BLaER1 treated with 17β-estradiol and CSF1 and Interleukin-3, amounts not matched to agents 10 nM and 100 nM (cell line): ENCODE measurements at regions not wholly inside any gene's neighbourhood (a gene's known extent, or its start where the extent isn't known, plus 50 kb on each side); places are given as distances from the start of the nearest gene placed in this dataset.
A peak's percentile ranks its signal among the peaks of the same experiment; 100 is the strongest.

ENCODE experiments used
- H3K27ac ChIP-seq, 11 experiments: shearing (Covaris generic); formaldehyde crosslinking; 2 replicates each; pipeline ENCODE4 v1.8.1; 2022
- H3K27me3 ChIP-seq, 11 experiments: shearing (Covaris generic); formaldehyde crosslinking; 2 replicates each; pipeline ENCODE4 v1.8.1; 2022
- H3K36me3 ChIP-seq, 11 experiments: shearing (Covaris generic); formaldehyde crosslinking; 2 replicates each; pipeline ENCODE4 v1.8.1; 2022
- H3K4me1 ChIP-seq, 10 experiments: shearing (Covaris generic); formaldehyde crosslinking; 2 replicates each; pipeline ENCODE4 v1.8.1; 2022
- H3K4me2 ChIP-seq, 11 experiments: shearing (Covaris generic); formaldehyde crosslinking; 2 replicates each; pipeline ENCODE4 v1.8.1; 2022
- H3K4me3 ChIP-seq, 10 experiments: shearing (Covaris generic); formaldehyde crosslinking; 2 replicates each; pipeline ENCODE4 v1.8.1; 2022
- H3K9ac ChIP-seq, 11 experiments: shearing (Covaris generic); formaldehyde crosslinking; 2 replicates each; pipeline ENCODE4 v1.8.1; 2022
- H3K9me3 ChIP-seq, 11 experiments: shearing (Covaris generic); formaldehyde crosslinking; replicated peaks in 1 of 11; 2 replicates each; pipeline ENCODE4 v1.8.1; 2022
- H4K20me1 ChIP-seq, 11 experiments: shearing (Covaris generic); formaldehyde crosslinking; 2 replicates each; pipeline ENCODE4 v1.8.1; 2022
- Cebpa-rat ChIP-seq, 11 experiments: shearing (Covaris generic); IDR thresholded peaks; 2 replicates each; pipeline ENCODE4 v1.8.1; 2022

DNA sequence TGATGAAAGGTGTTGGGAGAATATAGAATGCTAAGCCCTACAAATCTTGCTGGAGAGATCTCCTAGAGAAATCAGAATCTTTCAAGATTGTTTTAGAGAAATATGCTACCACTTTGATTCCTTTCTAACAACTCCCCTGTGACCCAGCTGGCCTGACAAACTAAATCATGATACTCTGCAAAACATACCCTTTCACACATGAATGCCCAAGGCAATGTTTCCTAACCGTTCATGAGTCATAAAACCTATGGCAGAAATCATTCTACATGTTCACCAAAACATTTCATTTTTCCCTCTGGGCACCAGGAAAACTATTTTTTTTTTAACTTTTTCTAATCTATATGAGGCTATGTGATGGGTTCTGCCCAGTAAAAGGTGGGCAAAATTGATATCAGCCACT lies 77.8 kb upstream of the SETBP1 start:
- Histone ChIP-seq H4K20me1 (no peaks in the 10 kb centered on the region), H3K9ac (peak overlapping the region in 9 of 11 experiments; percentile 32 to 69 (median 61); a peak in 17 of 22 replicates), H3K4me2 (peak overlapping the region; percentile 8 to 74 (median 61); a peak in 21 of 22 replicates), H3K9me3 (peaks cover 0 to 21% (median 14%) of the 10 kb centered on the region in 11 experiments; a peak in 13 of 22 replicates), H3K36me3 (no peaks in the 10 kb centered on the region), H3K4me3 (no peak overlapping the region), H3K27me3 (no peaks in the 10 kb centered on the region), H3K4me1 (peaks cover 19 to 42% (median 28%) of the 10 kb centered on the region in 10 experiments), H3K27ac (peak overlapping the region in 10 of 11 experiments; percentile 31 to 88 (median 78); a peak in 19 of 22 replicates)
- TF ChIP-seq Cebpa-rat (IDR thresholded peaks at IDR 0.05) = peak in 5 of 11 experiments; percentile 9 to 37 (median 30); a peak in 3 of 22 replicates

GRCh38 chr18:44609181-44609941 lies 71.3 kb upstream of the SETBP1 start:
- Histone ChIP-seq H3K27me3 (no peaks in the 10 kb centered on the region), H3K27ac (no peak overlapping the region), H3K4me2 (no peak overlapping the region), H3K9me3 (peaks cover 0 to 10% (median 8%) of the 10 kb centered on the region in 11 experiments; a peak in 13 of 22 replicates), H3K4me1 (peaks cover 0 to 2% (median under 1%) of the 10 kb centered on the region in 10 experiments; a peak in 7 of 20 replicates), H3K36me3 (no peaks in the 10 kb centered on the region), H4K20me1 (no peaks in the 10 kb centered on the region), H3K9ac (no peak overlapping the region), H3K4me3 (no peak overlapping the region)
- TF ChIP-seq Cebpa-rat (IDR thresholded peaks at IDR 0.05) = no peak

DNA sequence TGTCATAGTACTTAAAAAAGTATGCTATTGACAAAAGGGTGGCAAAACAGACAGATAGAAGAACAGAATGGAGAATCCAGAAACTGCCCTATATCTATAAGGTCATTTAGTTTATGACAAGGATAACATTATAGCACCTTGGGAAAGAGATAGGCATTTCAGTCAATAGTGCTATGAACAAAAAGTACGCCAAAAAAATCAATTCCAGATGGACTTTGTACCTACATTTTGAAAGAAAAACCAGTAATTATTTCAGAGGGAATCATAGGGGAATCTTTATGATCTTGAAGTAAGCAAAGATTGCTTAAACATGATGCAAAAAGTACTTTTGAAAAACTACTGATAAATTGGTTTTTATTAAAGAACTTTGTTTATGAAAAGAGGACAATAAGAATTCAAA lies 59.9 kb upstream of the SETBP1 start:
- Histone ChIP-seq H3K4me3 (no peak overlapping the region), H3K27me3 (no peaks in the 10 kb centered on the region), H3K27ac (no peak overlapping the region), H3K4me1 (peaks cover 0 to 9% (median 0%) of the 10 kb centered on the region in 10 experiments; a peak in 2 of 20 replicates), H3K36me3 (no peaks in the 10 kb centered on the region), H3K9me3 (peaks cover 0 to 20% (median 8%) of the 10 kb centered on the region in 11 experiments; a peak in 9 of 22 replicates), H3K4me2 (no peak overlapping the region), H4K20me1 (no peaks in the 10 kb centered on the region), H3K9ac (no peak overlapping the region)
- TF ChIP-seq Cebpa-rat (IDR thresholded peaks at IDR 0.05) = no peak

- Histone ChIP-seq H3K9me3 (0 out of 22 replicates have a peak, but pooled peaks cover 0 to 3% (median 0%) of the 10 kb centered on the region in 11 experiments), H3K27ac (no peak overlapping the region), H4K20me1 (no peaks in the 10 kb centered on the region), H3K27me3 (no peaks in the 10 kb centered on the region), H3K9ac (no peak overlapping the region), H3K36me3 (no peaks in the 10 kb centered on the region), H3K4me1 (peaks cover 0 to 17% (median 2%) of the 10 kb centered on the region in 10 experiments; a peak in 4 of 20 replicates), H3K4me3 (no peak overlapping the region), H3K4me2 (no peak overlapping the region)
- no peak for TF ChIP-seq Cebpa-rat (IDR thresholded peaks at IDR 0.05)
Measured at GRCh38 chr18:44624052-44624451, 56.6 kb upstream of the SETBP1 start.

DNA sequence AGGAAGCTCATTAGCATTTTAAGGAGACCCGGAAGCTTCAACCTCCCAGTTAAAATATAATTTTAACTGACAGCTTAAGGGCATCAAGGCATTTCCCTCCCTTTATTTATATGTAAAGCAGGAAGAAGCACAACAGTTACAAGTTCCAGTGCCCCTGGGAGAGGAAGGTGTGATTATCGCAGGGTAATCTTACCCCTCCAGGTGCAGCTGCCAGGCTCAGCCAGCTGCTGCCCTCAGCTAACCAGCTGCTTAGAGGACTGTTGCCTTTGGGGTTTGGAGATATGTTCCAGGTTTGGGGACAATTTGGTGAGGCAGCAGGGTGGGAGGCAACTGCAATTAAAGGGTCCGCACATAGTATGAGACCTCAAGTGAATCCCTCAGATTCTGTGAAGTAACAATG lies 55.3 kb upstream of the SETBP1 start:
- Histone ChIP-seq H4K20me1 (no peaks in the 10 kb centered on the region), H3K36me3 (no peaks in the 10 kb centered on the region), H3K4me3 (no peak overlapping the region), H3K9me3 (no peaks in the 10 kb centered on the region), H3K27ac (no peak overlapping the region), H3K27me3 (no peaks in the 10 kb centered on the region), H3K9ac (no peak overlapping the region), H3K4me2 (peak overlapping the region in 4 of 11 experiments; percentile 9 to 17 (median 14); a peak in 2 of 22 replicates), H3K4me1 (peaks cover 0 to 17% (median 2%) of the 10 kb centered on the region in 10 experiments; a peak in 4 of 20 replicates)
- no peak for TF ChIP-seq Cebpa-rat (IDR thresholded peaks at IDR 0.05)

DNA sequence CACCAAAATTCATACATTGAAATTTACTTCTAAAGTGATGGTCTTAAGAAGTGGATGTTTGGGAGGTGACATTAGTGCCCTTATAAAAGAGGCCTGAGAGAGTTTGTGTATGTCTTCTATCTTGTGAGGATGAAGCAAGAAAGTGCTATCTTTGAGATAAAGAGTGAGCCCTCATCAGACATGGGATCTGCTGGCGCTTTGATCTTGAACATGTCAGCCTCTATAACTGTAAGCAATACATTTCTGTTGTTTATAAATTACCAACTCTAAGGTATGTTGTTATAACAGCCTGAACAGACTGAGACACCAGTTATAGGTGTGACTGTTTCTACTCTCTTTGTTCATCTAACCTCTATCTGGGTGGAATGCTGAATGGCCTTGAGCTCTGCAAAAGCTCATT lies 54.5 kb upstream of the SETBP1 start:
- H3K27ac ChIP-seq = no peak overlapping the region

GRCh38 chr18:44626807-44627206 lies 53.9 kb upstream of the SETBP1 start:
- H3K4me3 ChIP-seq = no peak overlapping the region
- H3K36me3 ChIP-seq = no peaks in the 10 kb centered on the region
- no peaks in the 10 kb centered on the region for H3K27me3 ChIP-seq
- no peaks in the 10 kb centered on the region for H3K9me3 ChIP-seq
- peaks cover 0 to 17% (median 2%) of the 10 kb centered on the region in 10 experiments; a peak in 4 of 20 replicates for H3K4me1 ChIP-seq
- no peaks in the 10 kb centered on the region for H4K20me1 ChIP-seq
- no peak overlapping the region for H3K9ac ChIP-seq
- H3K4me2 ChIP-seq = peak overlapping the region in 2 of 11 experiments; percentile 8 to 17; a peak in 1 of 22 replicates
- TF ChIP-seq Cebpa-rat (IDR thresholded peaks at IDR 0.05) = no peak
- H3K27ac ChIP-seq = no peak overlapping the region

More for the DNA sequence above, 54.5 kb upstream of the SETBP1 start:
- Histone ChIP-seq H3K27me3 (no peaks in the 10 kb centered on the region), H3K9me3 (no peaks in the 10 kb centered on the region), H3K9ac (no peak overlapping the region), H3K4me3 (no peak overlapping the region), H3K36me3 (no peaks in the 10 kb centered on the region), H3K4me1 (peaks cover 0 to 17% (median 2%) of the 10 kb centered on the region in 10 experiments; a peak in 4 of 20 replicates), H3K4me2 (no peak overlapping the region), H4K20me1 (no peaks in the 10 kb centered on the region)
- TF ChIP-seq Cebpa-rat (IDR thresholded peaks at IDR 0.05) = no peak

- Histone ChIP-seq H3K27me3 (no peaks in the 10 kb centered on the region), H3K27ac (no peak overlapping the region)
Measured at GRCh38 chr18:44627280-44627679, 53.4 kb upstream of the SETBP1 start.

DNA sequence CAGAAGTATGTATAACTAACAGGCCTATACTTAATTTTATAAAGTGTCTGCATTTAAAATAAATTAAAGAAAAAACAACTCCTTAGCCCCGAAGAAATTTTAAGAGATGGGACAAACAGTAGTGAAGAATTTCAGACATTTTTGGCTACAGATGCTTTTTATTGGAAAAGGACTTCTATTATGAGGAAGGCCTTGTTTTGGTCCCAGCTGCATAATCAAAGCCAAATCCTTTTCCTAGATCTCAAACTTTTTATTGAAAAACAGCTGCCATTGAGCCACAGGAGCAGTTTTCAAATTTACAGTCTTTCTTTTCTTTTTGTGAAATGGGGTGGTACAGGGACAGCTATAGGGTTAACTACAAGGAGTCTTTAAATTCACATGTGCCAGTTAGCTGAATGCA lies 51.3 kb upstream of the SETBP1 start:
- no peak overlapping the region for H3K4me2 ChIP-seq
- H3K27ac ChIP-seq = no peak overlapping the region
- no peaks in the 10 kb centered on the region for H4K20me1 ChIP-seq
- H3K4me3 ChIP-seq = no peak overlapping the region
- H3K4me1 ChIP-seq = peaks cover 0 to 17% (median 2%) of the 10 kb centered on the region in 10 experiments; a peak in 4 of 20 replicates
- no peaks in the 10 kb centered on the region for H3K9me3 ChIP-seq
- no peak overlapping the region for H3K9ac ChIP-seq
- H3K36me3 ChIP-seq = no peaks in the 10 kb centered on the region
- no peak for TF ChIP-seq Cebpa-rat (IDR thresholded peaks at IDR 0.05)
- no peaks in the 10 kb centered on the region for H3K27me3 ChIP-seq

More at GRCh38 chr18:44627280-44627679, 53.4 kb upstream of the SETBP1 start:
- H3K9ac ChIP-seq = no peak overlapping the region
- H3K9me3 ChIP-seq = no peaks in the 10 kb centered on the region
- no peak for TF ChIP-seq Cebpa-rat (IDR thresholded peaks at IDR 0.05)
- no peaks in the 10 kb centered on the region for H3K36me3 ChIP-seq
- no peak overlapping the region for H3K4me3 ChIP-seq
- peaks cover 0 to 17% (median 2%) of the 10 kb centered on the region in 10 experiments; a peak in 4 of 20 replicates for H3K4me1 ChIP-seq
- peak overlapping the region in 3 of 11 experiments; percentile 8 to 17 (median 8); a peak in 3 of 22 replicates for H3K4me2 ChIP-seq
- no peaks in the 10 kb centered on the region for H4K20me1 ChIP-seq
